SK-N-SH (cell line): ENCODE measurements at regions not wholly inside any gene's neighbourhood (a gene's known extent, or its start where the extent isn't known, plus 50 kb on each side); places are given as distances from the start of the nearest gene placed in this dataset.

Source experiments
- CTCF ChIA-PET: fragments of 300-600, 350-600 bp; formaldehyde crosslinking; extraction: SDS; loops from one replicate; lab custom pipeline; 2021; lab: Yijun Ruan, JAX
- POLR2A ChIA-PET: fragments of 350-600 bp; sonication (Branson Sonifier 250); formaldehyde crosslinking; extraction: SDS; loops from one replicate; lab custom pipeline; 2020; ENCODE audit warnings: antibody characterized with exemption, inconsistent platforms; lab: Yijun Ruan, JAX
- DNase-seq: peaks from one replicate; pipeline ENCODE4 v3.0.0; 2012
- H2AFZ ChIP-seq: fragments of 200-600 bp; sonication (generic); 2 replicates; pipeline ENCODE4 v1.8.1; 2016; ENCODE audit warnings: antibody characterized with exemption, mild to moderate bottlenecking, low read depth
- H3F3A ChIP-seq: fragments of 200-600 bp; sonication (generic); replicated peaks from 2 replicates; pipeline ENCODE3; 2016; ENCODE audit warnings: antibody characterized with exemption, mild to moderate bottlenecking; ENCODE audit not compliant: insufficient read depth
- H3K27ac ChIP-seq, 2 experiments: fragments of 200-500 bp in 1 of 2; fragments of 200-600 bp in 1 of 2; sonication (Bioruptor generic) in 1 of 2; sonication (generic), shearing (Covaris generic) in 1 of 2; 2 replicates each; pipeline versions ENCODE4 v1.5.1 to v1.6.1; 2014 to 2016; ENCODE audit warnings: low read depth in 2 of 2, inconsistent platforms in 1 of 2, low read length in 1 of 2, mild to moderate bottlenecking in 1 of 2, mixed read lengths in 1 of 2
- H3K27me3 ChIP-seq: fragments of 200-600 bp; sonication (generic), shearing (Covaris generic); 2 replicates; pipeline ENCODE4 v1.6.1; 2016; ENCODE audit warnings: mixed run types; ENCODE audit not compliant: insufficient read depth
- H3K36me3 ChIP-seq, 2 experiments: fragments of 200-500 bp in 1 of 2; fragments of 200-600 bp in 1 of 2; sonication (Bioruptor generic) in 1 of 2; sonication (generic) in 1 of 2; replicated peaks in 1 of 2; 2 replicates each; pipeline versions ENCODE3 to v1.5.1; 2014 to 2016; ENCODE audit warnings: low read length in 1 of 2, mild to moderate bottlenecking in 1 of 2; ENCODE audit not compliant: insufficient read depth in 2 of 2, control insufficient read depth in 1 of 2
- H3K4me1 ChIP-seq, 2 experiments: fragments of 200-500 bp in 1 of 2; fragments of 200-600 bp in 1 of 2; sonication (Bioruptor generic) in 1 of 2; sonication (generic), shearing (Covaris generic) in 1 of 2; 2 replicates each; pipeline versions ENCODE4 v1.5.1 to v1.6.1; 2014 to 2016; ENCODE audit warnings: low read depth in 1 of 2, low read length in 1 of 2, mixed run types in 1 of 2; ENCODE audit not compliant: insufficient read depth in 2 of 2, control insufficient read depth in 1 of 2
- H3K4me2 ChIP-seq: fragments of 200-600 bp; sonication (generic), shearing (Covaris generic); 2 replicates; pipeline ENCODE4 v1.6.1; 2017; ENCODE audit warnings: mixed run types
- H3K4me3 ChIP-seq, 2 experiments: fragments of 200-500 bp in 1 of 2; fragments of 200-600 bp in 1 of 2; sonication (Bioruptor generic) in 1 of 2; sonication (generic), shearing (Covaris generic) in 1 of 2; 2 replicates each; pipeline versions ENCODE4 v1.5.1 to v1.8.1; 2014 to 2016; ENCODE audit warnings: low read depth in 2 of 2, inconsistent platforms in 1 of 2, low read length in 1 of 2, mild to moderate bottlenecking in 1 of 2, mixed read lengths in 1 of 2, moderate library complexity in 1 of 2
- H3K79me2 ChIP-seq: fragments of 200-600 bp; sonication (generic); 2 replicates; pipeline ENCODE4 v1.8.1; 2017; ENCODE audit warnings: mild to moderate bottlenecking; ENCODE audit not compliant: insufficient read depth
- H3K9ac ChIP-seq: fragments of 200-600 bp; sonication (generic); 2 replicates; pipeline ENCODE4 v1.6.1; 2017; ENCODE audit warnings: mixed run types
- H3K9me2 ChIP-seq: fragments of 200-600 bp; sonication (generic); 2 replicates; pipeline ENCODE4 v1.6.1; 2017; ENCODE audit warnings: mixed run types
- H3K9me3 ChIP-seq: fragments of 200-600 bp; sonication (generic); 2 replicates; pipeline ENCODE4 v1.6.1; 2017; ENCODE audit warnings: mixed run types, mild to moderate bottlenecking, moderate library complexity
- H4K20me1 ChIP-seq: fragments of 200-600 bp; sonication (generic); 2 replicates; pipeline ENCODE4 v1.6.1; 2017; ENCODE audit warnings: mild to moderate bottlenecking, mixed run types; ENCODE audit not compliant: insufficient read depth
- ELF1 ChIP-seq: IDR thresholded peaks from 2 replicates; pipeline ENCODE4 v1.4.0; 2012
- EP300 ChIP-seq, 2 experiments: IDR thresholded peaks; 2 replicates each; pipeline versions ENCODE4 v1.4.0 to v1.6.1; 2012; ENCODE audit warnings: borderline replicate concordance in 1 of 2, low read depth in 1 of 2, low read length in 1 of 2
- EZH2phosphoT487 ChIP-seq: fragments of 200-600 bp; sonication (generic); IDR thresholded peaks from 2 replicates; pipeline ENCODE4 v1.6.1; 2017; ENCODE audit warnings: low read depth, mixed run types, mild to moderate bottlenecking, antibody characterized with exemption, moderate library complexity, borderline replicate concordance
- FOXJ3 ChIP-seq: sonication (generic); formaldehyde crosslinking; IDR thresholded peaks from 2 replicates; pipeline ENCODE4 v1.5.1; 2020; ENCODE audit warnings: mild to moderate bottlenecking, missing genetic modification reagents
- GATA2 ChIP-seq: sonication (generic); formaldehyde crosslinking; IDR thresholded peaks from 2 replicates; pipeline ENCODE4 v1.5.0; 2020; ENCODE audit warnings: mild to moderate bottlenecking, missing genetic modification reagents
- JUND ChIP-seq: IDR thresholded peaks from 2 replicates; pipeline ENCODE4 v1.4.0; 2012
- MEF2A ChIP-seq: IDR thresholded peaks from 2 replicates; pipeline ENCODE4 v1.4.0; 2012; ENCODE audit warnings: low read depth, borderline replicate concordance
- MXI1 ChIP-seq: IDR thresholded peaks from 2 replicates; pipeline ENCODE4 v1.6.1; 2012; ENCODE audit warnings: mild to moderate bottlenecking, low read depth, low read length, improper control_type of control experiment
- POLR2AphosphoS5 ChIP-seq: IDR thresholded peaks from 2 replicates; pipeline ENCODE4 v1.6.1; 2012; ENCODE audit warnings: low read depth, low read length
- RAD21 ChIP-seq: IDR thresholded peaks from 2 replicates; pipeline ENCODE4 v1.6.1; 2012; ENCODE audit warnings: mild to moderate bottlenecking, low read length
- RCOR1 ChIP-seq: fragments of 150-350 bp; IDR thresholded peaks from 2 replicates; pipeline ENCODE4 v1.6.1; 2017; ENCODE audit warnings: antibody characterized with exemption, low read length
- RXRA ChIP-seq: IDR thresholded peaks from 2 replicates; pipeline ENCODE4 v1.4.0; 2012; ENCODE audit warnings: low read depth, mild to moderate bottlenecking, borderline replicate concordance
- SIN3A ChIP-seq: IDR thresholded peaks from 2 replicates; pipeline ENCODE4 v1.6.1; 2012; ENCODE audit warnings: low read depth, mild to moderate bottlenecking, low read length, moderate library complexity, borderline replicate concordance
- SMC3 ChIP-seq: IDR thresholded peaks from 2 replicates; pipeline ENCODE4 v1.6.1; 2012; ENCODE audit warnings: low read depth, low read length, improper control_type of control experiment
- TCF12 ChIP-seq: IDR thresholded peaks from 2 replicates; pipeline ENCODE4 v1.4.0; 2012
- YY1 ChIP-seq: IDR thresholded peaks from 2 replicates; pipeline ENCODE4 v1.4.0; 2012; ENCODE audit warnings: low read depth, mild to moderate bottlenecking
- WGBS: methylation state at CpG from one replicate; pipeline ENCODE4 v1.1.6; 2017; ENCODE audit warnings: low lambda C conversion rate; 5-methylcytosine and 5-hydroxymethylcytosine counted together
- TF ChIP-seq, protein P1 (sequence below): IDR thresholded peaks from 2 replicates; pipeline ENCODE4 v1.4.0; 2012; ENCODE audit warnings: low read depth, borderline replicate concordance
- TF ChIP-seq, protein P2 (sequence below): IDR thresholded peaks from 2 replicates; pipeline ENCODE4; 2012
- TF ChIP-seq, protein P3 (sequence below): IDR thresholded peaks from 2 replicates; pipeline ENCODE4 v1.4.0; 2012; ENCODE audit warnings: low read depth, borderline replicate concordance
- TF ChIP-seq, protein P4 (sequence below): fragments of 200-600 bp; sonication (generic); IDR thresholded peaks from 2 replicates; pipeline ENCODE4 v1.6.1; 2017; ENCODE audit warnings: antibody characterized with exemption, mild to moderate bottlenecking, moderate library complexity
- TF ChIP-seq, protein P5 (sequence below): IDR thresholded peaks from 2 replicates; pipeline ENCODE4 v1.6.1; 2012; ENCODE audit warnings: mild to moderate bottlenecking, low read depth, low read length, moderate library complexity

DNA sequence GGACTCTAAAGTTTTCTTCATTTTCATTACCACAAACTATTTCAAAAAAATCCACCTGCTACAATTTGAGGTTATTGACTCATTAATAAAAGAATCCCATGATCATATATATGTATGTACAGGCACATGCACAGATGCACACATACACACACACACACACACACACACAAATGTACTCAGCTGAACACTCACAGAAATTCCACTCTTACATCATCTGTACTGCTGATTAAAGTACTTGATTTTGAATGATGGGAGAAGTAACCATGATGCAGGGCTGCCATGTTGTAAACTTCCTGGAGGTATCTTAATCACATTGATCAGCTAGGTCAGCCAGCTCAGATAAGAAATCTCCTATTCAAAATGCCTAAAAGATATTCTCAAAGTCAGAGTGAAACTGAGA, 1313.2 kb upstream of the NRXN1 start:
- H3K4me1 ChIP-seq, result no peaks in the 10 kb centered on the region
- H3K9me2 ChIP-seq, result no peaks in the 10 kb centered on the region
- CTCF ChIA-PET, result no interaction called here

DNA sequence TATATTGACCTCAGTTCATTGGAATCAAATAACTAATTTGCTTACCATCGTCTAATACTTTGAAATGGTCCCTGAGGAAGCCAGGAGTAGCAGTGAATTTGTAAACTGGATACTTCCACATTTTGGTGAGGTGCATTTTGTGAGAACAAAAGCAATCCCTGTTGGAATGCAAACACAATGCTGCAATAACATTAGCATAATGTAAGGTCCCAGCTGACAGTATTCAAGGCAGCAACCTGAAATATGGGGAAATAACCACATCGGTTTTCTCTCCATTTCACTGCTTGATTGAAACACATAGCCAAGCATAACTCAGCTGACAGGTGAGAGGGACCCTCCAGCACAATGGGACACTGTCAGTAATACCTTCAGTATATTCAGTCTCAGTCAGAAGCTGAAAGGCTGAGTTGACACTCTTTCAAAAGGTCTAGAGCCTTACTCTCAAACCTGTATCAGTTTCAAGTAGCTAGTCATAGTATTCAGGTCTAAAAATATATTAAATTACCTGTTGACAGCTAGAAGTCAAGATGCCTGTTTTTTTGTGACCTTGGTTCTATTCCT, 1311.9 kb upstream of the NRXN1 start:
- CTCF ChIA-PET, result no interaction called here
- Histone ChIP-seq H3K9me3 (no peaks in the 10 kb centered on the region), H3K79me2 (no peaks in the 10 kb centered on the region), H4K20me1 (no peaks in the 10 kb centered on the region), H3K36me3 (no peaks in the 10 kb centered on the region), H3K4me3 (no peak overlapping the region), H3K4me2 (no peak overlapping the region), H3F3A (no peaks in the 10 kb centered on the region), H3K27ac (no peak overlapping the region), H3K4me1 (no peaks in the 10 kb centered on the region), H3K9me2 (no peaks in the 10 kb centered on the region), H2AFZ (no peak overlapping the region), H3K9ac (no peak overlapping the region), H3K27me3 (peaks cover 5% of the 10 kb centered on the region; the same call in 1 of the 2 replicates)
- 6% methylated on average over 2 of the region's 2 CpGs for WGBS
- DNase-seq, result no peak
- POLR2A ChIA-PET, result no interaction called here
- TF ChIP-seq SMC3 (no peak), YY1 (no peak), JUND (no peak), MXI1 (no peak), TCF12 (no peak), FOXJ3 (CRISPR knock-in tag) (no peak), SIN3A (no peak), MEF2A (no peak), POLR2AphosphoS5 (no peak), RCOR1 (no peak), RAD21 (no peak), RXRA (no peak), EZH2phosphoT487 (no peak), ELF1 (no peak)
- TF ChIP-seq, protein P1, sequence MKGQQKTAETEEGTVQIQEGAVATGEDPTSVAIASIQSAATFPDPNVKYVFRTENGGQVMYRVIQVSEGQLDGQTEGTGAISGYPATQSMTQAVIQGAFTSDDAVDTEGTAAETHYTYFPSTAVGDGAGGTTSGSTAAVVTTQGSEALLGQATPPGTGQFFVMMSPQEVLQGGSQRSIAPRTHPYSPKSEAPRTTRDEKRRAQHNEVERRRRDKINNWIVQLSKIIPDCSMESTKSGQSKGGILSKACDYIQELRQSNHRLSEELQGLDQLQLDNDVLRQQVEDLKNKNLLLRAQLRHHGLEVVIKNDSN, result no peak
- TF ChIP-seq, protein P2, sequence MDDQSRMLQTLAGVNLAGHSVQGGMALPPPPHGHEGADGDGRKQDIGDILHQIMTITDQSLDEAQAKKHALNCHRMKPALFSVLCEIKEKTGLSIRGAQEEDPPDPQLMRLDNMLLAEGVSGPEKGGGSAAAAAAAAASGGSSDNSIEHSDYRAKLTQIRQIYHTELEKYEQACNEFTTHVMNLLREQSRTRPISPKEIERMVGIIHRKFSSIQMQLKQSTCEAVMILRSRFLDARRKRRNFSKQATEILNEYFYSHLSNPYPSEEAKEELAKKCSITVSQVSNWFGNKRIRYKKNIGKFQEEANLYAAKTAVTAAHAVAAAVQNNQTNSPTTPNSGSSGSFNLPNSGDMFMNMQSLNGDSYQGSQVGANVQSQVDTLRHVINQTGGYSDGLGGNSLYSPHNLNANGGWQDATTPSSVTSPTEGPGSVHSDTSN, result no peak
- TF ChIP-seq, protein P3, sequence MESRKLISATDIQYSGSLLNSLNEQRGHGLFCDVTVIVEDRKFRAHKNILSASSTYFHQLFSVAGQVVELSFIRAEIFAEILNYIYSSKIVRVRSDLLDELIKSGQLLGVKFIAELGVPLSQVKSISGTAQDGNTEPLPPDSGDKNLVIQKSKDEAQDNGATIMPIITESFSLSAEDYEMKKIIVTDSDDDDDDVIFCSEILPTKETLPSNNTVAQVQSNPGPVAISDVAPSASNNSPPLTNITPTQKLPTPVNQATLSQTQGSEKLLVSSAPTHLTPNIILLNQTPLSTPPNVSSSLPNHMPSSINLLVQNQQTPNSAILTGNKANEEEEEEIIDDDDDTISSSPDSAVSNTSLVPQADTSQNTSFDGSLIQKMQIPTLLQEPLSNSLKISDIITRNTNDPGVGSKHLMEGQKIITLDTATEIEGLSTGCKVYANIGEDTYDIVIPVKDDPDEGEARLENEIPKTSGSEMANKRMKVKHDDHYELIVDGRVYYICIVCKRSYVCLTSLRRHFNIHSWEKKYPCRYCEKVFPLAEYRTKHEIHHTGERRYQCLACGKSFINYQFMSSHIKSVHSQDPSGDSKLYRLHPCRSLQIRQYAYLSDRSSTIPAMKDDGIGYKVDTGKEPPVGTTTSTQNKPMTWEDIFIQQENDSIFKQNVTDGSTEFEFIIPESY, result no peak
- TF ChIP-seq, protein P4, sequence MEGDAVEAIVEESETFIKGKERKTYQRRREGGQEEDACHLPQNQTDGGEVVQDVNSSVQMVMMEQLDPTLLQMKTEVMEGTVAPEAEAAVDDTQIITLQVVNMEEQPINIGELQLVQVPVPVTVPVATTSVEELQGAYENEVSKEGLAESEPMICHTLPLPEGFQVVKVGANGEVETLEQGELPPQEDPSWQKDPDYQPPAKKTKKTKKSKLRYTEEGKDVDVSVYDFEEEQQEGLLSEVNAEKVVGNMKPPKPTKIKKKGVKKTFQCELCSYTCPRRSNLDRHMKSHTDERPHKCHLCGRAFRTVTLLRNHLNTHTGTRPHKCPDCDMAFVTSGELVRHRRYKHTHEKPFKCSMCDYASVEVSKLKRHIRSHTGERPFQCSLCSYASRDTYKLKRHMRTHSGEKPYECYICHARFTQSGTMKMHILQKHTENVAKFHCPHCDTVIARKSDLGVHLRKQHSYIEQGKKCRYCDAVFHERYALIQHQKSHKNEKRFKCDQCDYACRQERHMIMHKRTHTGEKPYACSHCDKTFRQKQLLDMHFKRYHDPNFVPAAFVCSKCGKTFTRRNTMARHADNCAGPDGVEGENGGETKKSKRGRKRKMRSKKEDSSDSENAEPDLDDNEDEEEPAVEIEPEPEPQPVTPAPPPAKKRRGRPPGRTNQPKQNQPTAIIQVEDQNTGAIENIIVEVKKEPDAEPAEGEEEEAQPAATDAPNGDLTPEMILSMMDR, result no peak
- TF ChIP-seq, protein P5, sequence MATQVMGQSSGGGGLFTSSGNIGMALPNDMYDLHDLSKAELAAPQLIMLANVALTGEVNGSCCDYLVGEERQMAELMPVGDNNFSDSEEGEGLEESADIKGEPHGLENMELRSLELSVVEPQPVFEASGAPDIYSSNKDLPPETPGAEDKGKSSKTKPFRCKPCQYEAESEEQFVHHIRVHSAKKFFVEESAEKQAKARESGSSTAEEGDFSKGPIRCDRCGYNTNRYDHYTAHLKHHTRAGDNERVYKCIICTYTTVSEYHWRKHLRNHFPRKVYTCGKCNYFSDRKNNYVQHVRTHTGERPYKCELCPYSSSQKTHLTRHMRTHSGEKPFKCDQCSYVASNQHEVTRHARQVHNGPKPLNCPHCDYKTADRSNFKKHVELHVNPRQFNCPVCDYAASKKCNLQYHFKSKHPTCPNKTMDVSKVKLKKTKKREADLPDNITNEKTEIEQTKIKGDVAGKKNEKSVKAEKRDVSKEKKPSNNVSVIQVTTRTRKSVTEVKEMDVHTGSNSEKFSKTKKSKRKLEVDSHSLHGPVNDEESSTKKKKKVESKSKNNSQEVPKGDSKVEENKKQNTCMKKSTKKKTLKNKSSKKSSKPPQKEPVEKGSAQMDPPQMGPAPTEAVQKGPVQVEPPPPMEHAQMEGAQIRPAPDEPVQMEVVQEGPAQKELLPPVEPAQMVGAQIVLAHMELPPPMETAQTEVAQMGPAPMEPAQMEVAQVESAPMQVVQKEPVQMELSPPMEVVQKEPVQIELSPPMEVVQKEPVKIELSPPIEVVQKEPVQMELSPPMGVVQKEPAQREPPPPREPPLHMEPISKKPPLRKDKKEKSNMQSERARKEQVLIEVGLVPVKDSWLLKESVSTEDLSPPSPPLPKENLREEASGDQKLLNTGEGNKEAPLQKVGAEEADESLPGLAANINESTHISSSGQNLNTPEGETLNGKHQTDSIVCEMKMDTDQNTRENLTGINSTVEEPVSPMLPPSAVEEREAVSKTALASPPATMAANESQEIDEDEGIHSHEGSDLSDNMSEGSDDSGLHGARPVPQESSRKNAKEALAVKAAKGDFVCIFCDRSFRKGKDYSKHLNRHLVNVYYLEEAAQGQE, result no peak

More for the DNA sequence above, 1313.2 kb upstream of the NRXN1 start:
- H3K27ac ChIP-seq, result no peak overlapping the region
- no peak for TF ChIP-seq GATA2 (CRISPR knock-in tag)
- no peak for TF ChIP-seq EP300 (IDR thresholded peaks at IDR 0.05; ENCODE audit: borderline replicate concordance in 1 of 2, low read depth in 1 of 2, low read length in 1 of 2)
- no peaks in the 10 kb centered on the region for H3F3A ChIP-seq
- POLR2A ChIA-PET, result no interaction called here
- H3K4me2 ChIP-seq, result no peak overlapping the region
- H3K9ac ChIP-seq, result no peak overlapping the region
- H3K79me2 ChIP-seq, result no peaks in the 10 kb centered on the region
- no peak for DNase-seq
- no peaks in the 10 kb centered on the region for H4K20me1 ChIP-seq
- no peak overlapping the region for H3K4me3 ChIP-seq
- no peaks in the 10 kb centered on the region for H3K36me3 ChIP-seq
- H3K27me3 ChIP-seq, result peaks cover 5% of the 10 kb centered on the region; the same call in 1 of the 2 replicates
- no peak overlapping the region for H2AFZ ChIP-seq
- H3K9me3 ChIP-seq, result no peaks in the 10 kb centered on the region
